ENCODE measurements at regions not wholly inside any gene's neighbourhood (a gene's known extent, or its start where the extent isn't known, plus 50 kb on each side); places are given as distances from the start of the nearest gene placed in this dataset.

DNA sequence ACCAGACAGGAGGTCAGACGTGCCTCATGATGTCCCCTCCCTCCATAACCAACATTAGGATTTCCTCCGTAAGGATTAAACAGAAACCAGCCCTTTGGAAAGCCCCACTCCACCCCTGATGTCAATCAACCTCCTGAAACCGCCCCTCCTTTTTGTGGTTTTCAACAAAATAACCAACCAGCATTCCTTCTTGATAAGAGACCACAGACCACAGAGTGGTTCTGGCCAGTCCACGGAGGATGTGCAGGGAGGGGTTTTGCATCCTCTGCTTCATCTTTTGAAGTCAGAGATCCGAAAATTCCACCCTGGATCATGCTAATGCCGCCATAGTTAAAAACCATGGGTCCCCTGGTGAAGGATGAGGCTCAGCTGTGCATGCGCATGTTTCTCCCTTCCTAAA, 180.0 kb upstream of the CCDC150 start:
- intact Hi-C loops (cut with micrococcal nuclease), result no loop called here
- no peak overlapping the region for H3K4me3 ChIP-seq (replicated peaks in 1 of 3; ENCODE audit: insufficient read depth in 1 of 3, low read depth in 1 of 3, low read length in 3 of 3)
- no TSS peak for BruUV-seq (replicated peaks)
- no peaks in the 10 kb centered on the region for H3K79me2 ChIP-seq (ENCODE audit: control insufficient read depth, insufficient read depth, low read length)
- no peaks in the 10 kb centered on the region for H4K20me1 ChIP-seq (replicated peaks; ENCODE audit: control insufficient read depth, extremely low read depth, insufficient read depth, low read length)
- TF ChIP-seq FOS (IDR thresholded peaks at IDR 0.05; ENCODE audit: borderline replicate concordance, insufficient read depth, low read length) (no peak), EZH2 (IDR thresholded peaks at IDR 0.05; ENCODE audit: borderline replicate concordance, low read depth, low read length, severe bottlenecking) (no peak), JUN (IDR thresholded peaks at IDR 0.05; ENCODE audit: borderline replicate concordance, insufficient read depth, insufficient read length, low read depth) (no peak), POLR2A (IDR thresholded peaks at IDR 0.05; ENCODE audit: low read depth, low read length) (no peak), POLR2AphosphoS5 (IDR thresholded peaks at IDR 0.05; ENCODE audit: insufficient read depth, low read depth, low read length) (no peak), GATA2 (IDR thresholded peaks at IDR 0.05; ENCODE audit: insufficient read depth, insufficient read length, low read depth, low read length) (no peak), MYC (IDR thresholded peaks at IDR 0.05; ENCODE audit: low read depth, low read length) (no peak)
- TF ChIP-seq, protein P1, sequence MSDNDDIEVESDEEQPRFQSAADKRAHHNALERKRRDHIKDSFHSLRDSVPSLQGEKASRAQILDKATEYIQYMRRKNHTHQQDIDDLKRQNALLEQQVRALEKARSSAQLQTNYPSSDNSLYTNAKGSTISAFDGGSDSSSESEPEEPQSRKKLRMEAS (IDR thresholded peaks at IDR 0.05; ENCODE audit: insufficient read depth, insufficient read length), result no peak
- TF ChIP-seq, protein P2, sequence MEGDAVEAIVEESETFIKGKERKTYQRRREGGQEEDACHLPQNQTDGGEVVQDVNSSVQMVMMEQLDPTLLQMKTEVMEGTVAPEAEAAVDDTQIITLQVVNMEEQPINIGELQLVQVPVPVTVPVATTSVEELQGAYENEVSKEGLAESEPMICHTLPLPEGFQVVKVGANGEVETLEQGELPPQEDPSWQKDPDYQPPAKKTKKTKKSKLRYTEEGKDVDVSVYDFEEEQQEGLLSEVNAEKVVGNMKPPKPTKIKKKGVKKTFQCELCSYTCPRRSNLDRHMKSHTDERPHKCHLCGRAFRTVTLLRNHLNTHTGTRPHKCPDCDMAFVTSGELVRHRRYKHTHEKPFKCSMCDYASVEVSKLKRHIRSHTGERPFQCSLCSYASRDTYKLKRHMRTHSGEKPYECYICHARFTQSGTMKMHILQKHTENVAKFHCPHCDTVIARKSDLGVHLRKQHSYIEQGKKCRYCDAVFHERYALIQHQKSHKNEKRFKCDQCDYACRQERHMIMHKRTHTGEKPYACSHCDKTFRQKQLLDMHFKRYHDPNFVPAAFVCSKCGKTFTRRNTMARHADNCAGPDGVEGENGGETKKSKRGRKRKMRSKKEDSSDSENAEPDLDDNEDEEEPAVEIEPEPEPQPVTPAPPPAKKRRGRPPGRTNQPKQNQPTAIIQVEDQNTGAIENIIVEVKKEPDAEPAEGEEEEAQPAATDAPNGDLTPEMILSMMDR (IDR thresholded peaks at IDR 0.05; ENCODE audit: extremely low read depth in 1 of 2, insufficient read depth in 1 of 2, low read depth in 1 of 2, low read length in 2 of 2), result no peak
- H3K27ac ChIP-seq (ENCODE audit: insufficient read depth, low read depth, low read length), result no peak overlapping the region
- H3K4me1 ChIP-seq (ENCODE audit: control insufficient read depth, extremely low read depth, insufficient read depth, low read length), result no peaks in the 10 kb centered on the region
- no peak overlapping the region for H2AFZ ChIP-seq (ENCODE audit: low read depth, low read length)
- dilution Hi-C loops (cut with MboI; ENCODE audit: extremely low pct_ligation_motif_present, low sequenced_read_pairs), result no loop called here
- FAIRE-seq, result no peak
- no peak overlapping the region for H3K9ac ChIP-seq (replicated peaks; ENCODE audit: extremely low read depth, insufficient read depth, low read length)
- H3K36me3 ChIP-seq (ENCODE audit: control insufficient read depth in 2 of 2, extremely low read depth in 1 of 2, insufficient read depth in 2 of 2, low read length in 2 of 2), result no peaks in the 10 kb centered on the region
- POLR2A ChIA-PET, result no interaction called here
- no peak overlapping the region for H3K4me2 ChIP-seq (ENCODE audit: insufficient read depth, low read length)
- H3K9me3 ChIP-seq (replicated peaks; ENCODE audit: control insufficient read depth, insufficient read depth, low read length), result no peaks in the 10 kb centered on the region
- CTCF ChIA-PET, result interaction anchor here (1.3 kb wide), 1 partner anchor 162 kb away, joined by 3 read pairs; no protein-coding TSS in a partner anchor
- no peak for DNase-seq (ENCODE audit: low read depth, low spot score)
- H3K9me1 ChIP-seq (replicated peaks; ENCODE audit: control insufficient read depth, extremely low read depth, insufficient read depth, low read length), result no peaks in the 10 kb centered on the region
- peaks cover 10 to 11% of the 10 kb centered on the region in 2 experiments for H3K27me3 ChIP-seq (ENCODE audit: control insufficient read depth in 2 of 2, insufficient read depth in 2 of 2, low read length in 2 of 2)

Measured in endothelial cell of umbilical vein (primary cell).